ENCODE measurements at regions not wholly inside any gene's neighbourhood (a gene's known extent, or its start where the extent isn't known, plus 50 kb on each side); places are given as distances from the start of the nearest gene placed in this dataset.
"Not testable (repeated sequence)": the region's sequence is repeated elsewhere in the genome, so short reads cannot be mapped to it uniquely, and the experiment has no call there.

- POLR2A ChIA-PET (ENCODE audit: low non-redundant PET) = no interaction called here
- BruUV-seq (replicated peaks) = no TSS peak
- intact Hi-C loops (cut with micrococcal nuclease; ENCODE audit: unreplicated experiment) = no loop called here
- CTCF ChIA-PET = no interaction called here
- Histone ChIP-seq H3K4me3 (ENCODE audit: low read depth, low read length, poor library complexity, severe bottlenecking) (no peak overlapping the region), H3K9me3 (ENCODE audit: low read depth, low read length, poor library complexity, severe bottlenecking) (no peaks in the 10 kb centered on the region), H3K27me3 (replicated peaks; ENCODE audit: insufficient read depth, low read depth, low read length, poor library complexity) (no peaks in the 10 kb centered on the region), H3K4me1 (ENCODE audit: insufficient read depth, low read length, poor library complexity, severe bottlenecking) (no peaks in the 10 kb centered on the region), H3K36me3 (ENCODE audit: insufficient read depth, low read length, poor library complexity, severe bottlenecking) (no peaks in the 10 kb centered on the region), H3K27ac (ENCODE audit: low read depth, low read length, poor library complexity, severe bottlenecking) (no peak overlapping the region)
- DNase-seq (ENCODE audit: low spot score) = no peak
- TF ChIP-seq CTCF (conservative IDR thresholded peaks at IDR 0.05; ENCODE audit: low read depth, low read length) = no peak
- TF ChIP-seq EZH2 (IDR thresholded peaks at IDR 0.05; ENCODE audit: borderline replicate concordance, low read depth, low read length, poor library complexity, severe bottlenecking) = no peak
Measured at GRCh38 chr6:78639111-78640110, 227.9 kb upstream of the IRAK1BP1 start.

- BruUV-seq (replicated peaks); intact Hi-C loops (cut with micrococcal nuclease; ENCODE audit: unreplicated experiment); H3K9me3 ChIP-seq (ENCODE audit: low read depth, low read length, poor library complexity, severe bottlenecking); H3K27ac ChIP-seq (ENCODE audit: low read depth, low read length, poor library complexity, severe bottlenecking); DNase-seq (ENCODE audit: low spot score); H3K4me3 ChIP-seq (ENCODE audit: low read depth, low read length, poor library complexity, severe bottlenecking); H3K27me3 ChIP-seq (replicated peaks; ENCODE audit: insufficient read depth, low read depth, low read length, poor library complexity); CTCF ChIA-PET; H3K4me1 ChIP-seq (ENCODE audit: insufficient read depth, low read length, poor library complexity, severe bottlenecking); H3K36me3 ChIP-seq (ENCODE audit: insufficient read depth, low read length, poor library complexity, severe bottlenecking): not testable (repeated sequence)
- POLR2A ChIA-PET (ENCODE audit: low non-redundant PET) = interaction anchor here (0.6 kb wide), 1 partner anchor 225 kb away, joined by 4 read pairs; no protein-coding TSS in a partner anchor
Measured at GRCh38 chr6:78643976-78644375, 223.4 kb upstream of the IRAK1BP1 start.

GRCh38 chr6:78646542-78647415 is 220.6 kb upstream of the IRAK1BP1 start:
- H3K27me3 ChIP-seq (replicated peaks; ENCODE audit: insufficient read depth, low read depth, low read length, poor library complexity); CTCF ChIA-PET; H3K4me3 ChIP-seq (ENCODE audit: low read depth, low read length, poor library complexity, severe bottlenecking); H3K9me3 ChIP-seq (ENCODE audit: low read depth, low read length, poor library complexity, severe bottlenecking); H3K36me3 ChIP-seq (ENCODE audit: insufficient read depth, low read length, poor library complexity, severe bottlenecking); POLR2A ChIA-PET (ENCODE audit: low non-redundant PET); H3K27ac ChIP-seq (ENCODE audit: low read depth, low read length, poor library complexity, severe bottlenecking); H3K4me1 ChIP-seq (ENCODE audit: insufficient read depth, low read length, poor library complexity, severe bottlenecking); BruUV-seq (replicated peaks); intact Hi-C loops (cut with micrococcal nuclease; ENCODE audit: unreplicated experiment); DNase-seq (ENCODE audit: low spot score): not testable (repeated sequence)

GRCh38 chr6:78665819-78666218 is 201.5 kb upstream of the IRAK1BP1 start:
- H3K4me3 ChIP-seq (ENCODE audit: low read depth, low read length, poor library complexity, severe bottlenecking); H3K27ac ChIP-seq (ENCODE audit: low read depth, low read length, poor library complexity, severe bottlenecking); BruUV-seq (replicated peaks); H3K36me3 ChIP-seq (ENCODE audit: insufficient read depth, low read length, poor library complexity, severe bottlenecking); intact Hi-C loops (cut with micrococcal nuclease; ENCODE audit: unreplicated experiment); CTCF ChIA-PET; H3K27me3 ChIP-seq (replicated peaks; ENCODE audit: insufficient read depth, low read depth, low read length, poor library complexity); DNase-seq (ENCODE audit: low spot score); POLR2A ChIA-PET (ENCODE audit: low non-redundant PET); H3K4me1 ChIP-seq (ENCODE audit: insufficient read depth, low read length, poor library complexity, severe bottlenecking); H3K9me3 ChIP-seq (ENCODE audit: low read depth, low read length, poor library complexity, severe bottlenecking): not testable (repeated sequence)
